ENCODE measurements at regions not wholly inside any gene's neighbourhood (a gene's known extent, or its start where the extent isn't known, plus 50 kb on each side); places are given as distances from the start of the nearest gene placed in this dataset.

DNA sequence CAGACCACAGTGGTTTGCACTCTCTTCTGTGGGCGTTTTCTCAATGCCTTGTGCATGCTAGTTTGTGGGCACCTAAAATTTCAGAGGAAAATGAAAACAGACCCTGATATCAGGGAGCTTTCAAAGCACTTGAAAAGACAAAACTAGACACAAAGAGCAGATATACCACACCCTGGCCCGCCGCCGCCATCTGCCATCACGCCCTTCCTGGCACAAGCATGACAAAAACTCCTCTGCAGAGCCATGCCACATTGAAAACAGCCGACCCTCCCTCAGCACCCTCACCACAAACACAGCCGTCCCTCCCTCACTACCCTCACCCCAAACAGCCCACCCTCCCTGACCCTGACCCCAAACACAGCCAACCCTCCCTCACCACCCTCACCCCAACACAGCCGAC is 84.8 kb upstream of the RAB6C start:
- no peak for DNase-seq (ENCODE audit: low read depth in 2 of 2)
- no peak overlapping the region for H3K4me3 ChIP-seq (replicated peaks in 1 of 2; ENCODE audit: low read depth in 2 of 2, low read length in 2 of 2)
- TF ChIP-seq CTCF (IDR thresholded peaks at IDR 0.05; ENCODE audit: low read depth, low read length), result no peak

DNA sequence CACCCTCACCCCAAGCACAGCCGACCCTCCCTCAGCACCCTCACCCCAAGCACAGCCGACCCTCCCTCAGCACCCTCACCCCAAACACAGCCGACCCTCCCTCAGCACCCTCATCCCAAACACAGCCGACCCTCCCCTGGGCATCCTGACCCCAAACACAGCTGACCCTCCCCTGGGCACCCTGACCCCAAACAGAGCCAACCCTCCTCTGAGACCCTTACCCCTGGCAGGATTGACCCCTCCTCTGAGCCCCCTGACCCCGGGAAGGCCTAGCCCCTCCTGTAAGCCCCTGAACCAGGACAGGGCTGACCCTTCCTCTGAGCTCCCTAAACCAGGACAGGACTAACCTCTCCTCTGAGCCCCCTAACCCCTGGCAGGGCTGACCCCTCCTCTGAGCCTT is 84.4 kb upstream of the RAB6C start:
- H3K4me3 ChIP-seq (replicated peaks in 1 of 2; ENCODE audit: low read depth in 2 of 2, low read length in 2 of 2), result no peak overlapping the region
- no peak for TF ChIP-seq CTCF (IDR thresholded peaks at IDR 0.05; ENCODE audit: low read depth, low read length)
- no peak for DNase-seq (ENCODE audit: low read depth in 2 of 2)

- H3K4me3 ChIP-seq (replicated peaks in 1 of 2; ENCODE audit: low read depth in 2 of 2, low read length in 2 of 2), result no peak overlapping the region
- no peak for DNase-seq (ENCODE audit: low read depth in 2 of 2)
- TF ChIP-seq CTCF (IDR thresholded peaks at IDR 0.05; ENCODE audit: low read depth, low read length), result no peak
These were observed 83.9 kb upstream of the RAB6C start for GRCh38 chr2:129895526-129896082.

DNA sequence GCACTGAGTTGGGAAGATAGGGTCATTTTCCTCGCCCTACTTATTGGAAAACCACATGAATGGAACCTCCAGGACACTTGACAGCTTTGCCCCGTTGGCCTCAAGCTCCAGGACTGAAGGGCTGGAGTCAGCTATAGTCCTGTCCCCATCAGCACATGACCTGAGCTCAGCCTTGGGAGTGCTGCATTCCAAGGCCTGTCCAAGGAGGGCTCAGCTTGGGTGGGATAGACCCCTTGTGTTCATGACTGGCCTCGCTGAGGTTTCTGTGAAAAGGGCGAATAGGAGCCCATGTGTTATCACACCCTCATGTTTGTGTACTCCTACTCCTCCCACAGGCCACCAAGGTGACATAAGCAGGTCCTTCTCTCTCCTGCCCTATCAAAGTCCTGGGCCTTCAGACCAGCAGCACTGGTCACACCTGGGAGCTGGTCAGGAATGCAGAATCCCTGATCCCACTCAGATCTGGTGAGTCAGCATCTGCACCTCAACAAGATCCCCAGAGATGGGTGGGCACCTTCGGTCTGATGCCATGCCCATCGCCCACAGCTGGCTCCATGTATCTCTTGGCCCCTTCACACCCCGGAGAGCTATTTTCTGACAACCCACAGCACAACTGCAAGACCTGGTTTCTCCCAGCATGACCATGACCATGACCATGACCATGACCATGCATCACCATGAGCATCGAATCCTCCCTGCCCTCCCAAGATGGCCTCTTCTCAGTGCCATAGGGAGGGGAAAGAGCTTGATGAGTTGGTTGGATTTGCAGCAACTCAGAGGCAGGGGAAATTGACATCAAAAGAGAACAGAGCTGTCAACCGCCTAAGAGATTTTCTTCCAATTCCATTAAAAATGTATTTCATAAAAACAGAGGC is 83.0 kb upstream of the RAB6C start:
- no peak for DNase-seq (ENCODE audit: low read depth in 2 of 2)
- no peak for TF ChIP-seq CTCF (IDR thresholded peaks at IDR 0.05; ENCODE audit: low read depth, low read length)
- H3K4me3 ChIP-seq (replicated peaks in 1 of 2; ENCODE audit: low read depth in 2 of 2, low read length in 2 of 2), result no peak overlapping the region

- H3K4me3 ChIP-seq (replicated peaks in 1 of 2; ENCODE audit: low read depth in 2 of 2, low read length in 2 of 2), result no peak overlapping the region
- TF ChIP-seq CTCF (IDR thresholded peaks at IDR 0.05; ENCODE audit: low read depth, low read length), result no peak
- DNase-seq (ENCODE audit: low read depth in 2 of 2), result no peak
These were observed 77.6 kb upstream of the RAB6C start for GRCh38 chr2:129901754-129902415.

DNA sequence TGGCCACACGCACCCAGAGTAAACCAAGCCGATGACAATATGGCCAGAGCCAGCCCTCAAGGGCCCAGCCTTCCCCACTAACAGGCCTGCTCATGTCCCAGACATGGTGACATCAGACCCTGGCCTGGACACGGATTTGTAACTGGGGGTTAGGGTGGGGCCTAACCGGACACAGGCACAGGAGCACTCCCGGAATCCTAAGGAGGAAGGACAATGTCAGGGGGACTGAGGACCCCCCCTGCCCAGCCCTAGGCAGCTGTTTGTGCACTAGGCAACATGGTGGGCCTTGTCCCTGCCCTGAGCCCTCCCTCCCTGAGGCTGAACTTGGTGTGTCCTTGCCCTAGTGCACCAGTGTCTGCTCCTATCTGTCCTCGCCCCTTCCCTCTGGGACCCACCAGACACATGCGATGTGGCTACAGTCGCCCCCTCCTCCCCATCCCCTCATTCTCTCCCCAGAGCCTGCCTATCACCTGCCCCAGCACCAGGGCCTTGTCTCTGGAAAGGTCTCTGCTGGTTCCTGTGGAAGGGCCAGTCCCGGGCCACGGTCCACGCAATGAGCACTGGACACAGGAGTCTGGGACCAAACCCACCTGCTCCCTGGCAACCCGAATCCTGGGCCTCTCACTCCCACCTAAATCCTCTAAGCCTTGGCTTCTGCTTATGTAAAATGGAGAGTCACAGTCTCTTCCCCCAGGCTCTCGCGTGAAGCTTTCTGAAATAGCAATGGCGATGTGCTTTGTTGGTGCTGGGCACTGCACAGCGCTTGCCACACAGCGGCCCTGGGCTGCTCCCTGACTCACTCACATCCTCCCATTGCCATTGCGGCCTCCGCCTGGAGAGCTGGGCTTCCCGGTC is 76.5 kb upstream of the RAB6C start:
- DNase-seq (ENCODE audit: low read depth in 2 of 2), result no peak
- no peak for TF ChIP-seq CTCF (IDR thresholded peaks at IDR 0.05; ENCODE audit: low read depth, low read length)
- no peak overlapping the region for H3K4me3 ChIP-seq (replicated peaks in 1 of 2; ENCODE audit: low read depth in 2 of 2, low read length in 2 of 2)
